NCI-H2227 treated with DMSO at 0.1 percent for 48 hours (cell line): ENCODE measurements at regions not wholly inside any gene's neighbourhood (a gene's known extent, or its start where the extent isn't known, plus 50 kb on each side); places are given as distances from the start of the nearest gene placed in this dataset.
A peak's percentile ranks its signal among the peaks of the same experiment; 100 is the strongest.
"Not testable (repeated sequence)": the region's sequence is repeated elsewhere in the genome, so short reads cannot be mapped to it uniquely, and the experiment has no call there.

ENCODE experiments used
- DNase-seq: peaks from one replicate; lab custom pipeline; 2025; lab: John Stamatoyannopoulos, UW

GRCh38 chr9:124125651-124125977 lies 114.0 kb downstream of the LHX2 start:
- no peak for DNase-seq

DNA sequence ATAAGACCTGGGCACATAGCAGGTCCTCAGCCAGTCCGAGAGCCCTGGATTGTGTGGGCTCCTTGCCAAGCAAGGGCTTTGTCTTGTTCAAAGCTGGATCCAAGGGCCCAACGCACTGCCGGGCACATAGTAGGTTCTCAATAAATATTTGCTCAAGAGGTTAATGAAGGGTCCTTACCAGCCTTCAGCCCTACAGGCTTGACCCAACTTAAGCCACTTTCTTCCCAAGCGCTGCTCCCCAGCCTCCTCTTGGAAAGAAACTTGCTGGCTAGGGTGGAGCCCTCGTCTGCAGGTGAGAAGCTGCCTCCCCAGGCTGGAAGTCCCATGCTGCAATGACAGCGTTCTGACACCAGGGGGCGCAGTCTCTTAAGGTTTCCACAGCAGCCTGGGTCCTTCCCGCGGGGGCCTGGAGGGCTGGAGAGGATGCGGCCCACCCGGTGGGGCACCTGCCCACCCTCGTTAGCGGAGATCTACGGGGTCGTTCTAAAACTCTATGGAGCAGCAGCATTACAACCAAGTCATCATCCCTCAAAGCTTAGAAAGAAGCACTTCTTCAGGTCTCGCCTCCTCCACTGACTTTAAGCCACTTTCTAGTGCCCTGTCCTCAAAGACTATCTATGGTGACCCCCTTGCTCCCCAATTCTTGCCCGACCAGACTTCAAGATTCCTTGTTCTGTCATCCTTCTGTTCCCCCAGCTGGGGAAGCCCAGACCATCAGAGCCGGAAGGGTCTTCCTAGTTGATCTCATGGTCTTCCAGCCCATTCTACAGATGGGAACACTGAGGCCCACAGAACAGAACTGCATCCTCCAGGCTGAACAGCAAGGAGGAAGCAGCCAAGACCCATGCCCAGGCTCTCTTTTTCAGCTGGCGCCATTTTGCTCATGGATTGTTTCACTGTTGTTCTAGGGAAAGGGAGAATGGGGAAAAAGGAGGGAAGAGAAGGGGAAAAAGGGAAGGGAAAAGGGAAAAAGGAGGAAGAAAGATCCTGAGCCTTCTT lies 115.4 kb downstream of the LHX2 start:
- DNase-seq: peak; percentile 29

- DNase-seq: no peak
Measured at GRCh38 chr9:124128568-124129166, 117.1 kb downstream of the LHX2 start.

DNA sequence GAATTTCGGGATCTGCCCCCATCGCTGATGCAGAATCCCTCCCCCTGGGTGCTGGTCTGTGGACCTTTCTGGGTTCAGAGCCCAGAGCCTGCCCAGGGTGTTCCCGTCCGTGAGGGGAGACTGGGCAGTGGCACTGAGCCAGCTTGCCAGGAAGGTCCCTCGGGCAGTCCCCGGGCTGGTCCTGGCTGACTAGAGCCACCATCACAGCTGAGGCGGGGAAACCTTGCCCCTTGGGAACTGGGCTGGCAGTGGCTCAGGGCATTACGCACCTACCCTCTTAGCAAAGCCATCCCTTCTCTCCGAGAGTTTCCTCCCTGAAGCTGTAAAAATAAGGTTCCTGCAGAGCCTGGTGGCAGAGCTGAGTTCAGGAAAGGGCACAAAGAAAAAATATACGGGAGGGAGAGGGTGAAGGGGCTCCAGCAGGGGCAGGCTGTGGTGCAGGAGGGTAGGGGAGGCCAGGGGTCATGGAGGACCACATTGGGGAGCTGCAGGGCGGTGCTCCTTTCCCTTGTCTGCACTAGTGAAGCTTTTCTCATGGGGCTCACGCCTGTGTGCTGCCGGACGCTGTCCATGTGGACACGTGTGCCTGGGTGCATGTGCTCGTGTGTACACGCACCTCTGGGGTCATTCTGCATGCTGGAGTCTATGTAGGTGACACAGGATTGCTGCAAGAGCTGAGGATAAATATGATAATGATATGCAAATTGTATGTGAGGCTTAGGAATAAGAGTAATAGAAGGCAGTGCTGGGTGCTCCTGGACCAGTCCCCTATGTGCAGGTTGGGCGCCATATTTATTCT lies 118.9 kb downstream of the LHX2 start:
- no peak for DNase-seq

GRCh38 chr9:124131518-124131917 lies 120.0 kb downstream of the LHX2 start:
- not testable (repeated sequence) for DNase-seq

- DNase-seq: peak; percentile 17
Measured at GRCh38 chr9:124132671-124133147, 121.1 kb downstream of the LHX2 start.

DNA sequence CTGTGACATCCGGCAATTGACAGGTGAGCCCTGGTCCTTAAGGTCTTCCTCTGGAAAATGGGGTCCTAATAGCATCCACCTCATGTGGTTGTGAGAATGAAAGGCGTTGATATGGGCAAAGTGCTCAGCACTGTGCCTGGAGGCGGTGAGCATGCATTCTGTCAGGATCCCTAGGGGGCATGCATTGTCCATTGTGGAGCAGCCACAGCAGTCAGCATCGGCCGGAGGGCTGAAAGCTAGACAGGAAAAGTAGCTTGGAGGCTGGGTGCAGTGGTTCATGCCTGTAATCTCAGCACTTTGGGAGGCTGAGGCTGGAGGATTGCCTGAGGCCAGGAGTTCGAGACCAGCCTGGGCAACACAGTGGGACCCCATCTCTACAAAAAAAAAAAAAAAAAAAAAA lies 122.2 kb downstream of the LHX2 start:
- DNase-seq: no peak

DNA sequence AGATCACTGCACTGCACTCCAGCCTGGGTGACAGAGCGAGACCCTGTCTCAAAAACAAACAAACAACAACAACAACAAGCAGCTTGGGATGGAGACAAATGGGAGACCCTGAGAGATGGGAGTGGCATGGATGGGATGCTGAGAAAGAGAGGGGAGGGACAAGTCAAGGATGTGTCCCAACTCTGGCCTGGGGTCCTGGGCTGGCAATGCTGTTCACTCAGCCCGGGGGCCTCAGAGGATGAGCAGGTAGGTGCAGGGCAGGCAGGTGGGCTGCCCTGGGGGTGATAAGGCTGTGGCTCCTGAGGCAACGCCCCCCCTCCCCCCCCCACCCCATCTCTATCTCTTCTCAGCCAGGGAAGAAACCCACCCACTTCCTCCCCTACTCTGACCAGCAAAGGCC lies 123.0 kb downstream of the LHX2 start:
- no peak for DNase-seq

DNA sequence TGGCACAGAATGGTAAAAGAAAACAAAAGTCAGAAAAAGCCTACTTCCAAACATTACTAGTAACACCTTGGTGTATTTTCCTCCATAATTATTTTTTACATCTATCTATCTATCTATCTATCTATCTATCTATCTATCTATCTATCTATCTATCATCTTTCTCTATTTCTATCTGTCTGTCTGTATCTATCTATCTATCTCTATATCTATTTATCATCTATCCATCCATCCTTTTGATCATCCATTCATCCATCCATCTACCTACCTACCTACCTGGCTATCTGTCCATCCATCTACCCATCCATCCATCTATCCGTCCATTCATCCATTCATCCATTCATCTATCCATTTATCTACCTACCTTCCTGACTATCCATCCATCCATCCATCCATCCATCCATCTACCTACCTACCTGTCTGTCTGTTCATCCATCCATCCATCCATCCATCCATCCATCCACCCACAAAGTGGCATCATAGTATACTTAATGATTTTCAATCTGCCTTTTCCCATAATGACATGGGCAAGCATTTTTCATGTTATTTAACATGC lies 121.9 kb upstream of the NEK6 start:
- DNase-seq: no peak

DNA sequence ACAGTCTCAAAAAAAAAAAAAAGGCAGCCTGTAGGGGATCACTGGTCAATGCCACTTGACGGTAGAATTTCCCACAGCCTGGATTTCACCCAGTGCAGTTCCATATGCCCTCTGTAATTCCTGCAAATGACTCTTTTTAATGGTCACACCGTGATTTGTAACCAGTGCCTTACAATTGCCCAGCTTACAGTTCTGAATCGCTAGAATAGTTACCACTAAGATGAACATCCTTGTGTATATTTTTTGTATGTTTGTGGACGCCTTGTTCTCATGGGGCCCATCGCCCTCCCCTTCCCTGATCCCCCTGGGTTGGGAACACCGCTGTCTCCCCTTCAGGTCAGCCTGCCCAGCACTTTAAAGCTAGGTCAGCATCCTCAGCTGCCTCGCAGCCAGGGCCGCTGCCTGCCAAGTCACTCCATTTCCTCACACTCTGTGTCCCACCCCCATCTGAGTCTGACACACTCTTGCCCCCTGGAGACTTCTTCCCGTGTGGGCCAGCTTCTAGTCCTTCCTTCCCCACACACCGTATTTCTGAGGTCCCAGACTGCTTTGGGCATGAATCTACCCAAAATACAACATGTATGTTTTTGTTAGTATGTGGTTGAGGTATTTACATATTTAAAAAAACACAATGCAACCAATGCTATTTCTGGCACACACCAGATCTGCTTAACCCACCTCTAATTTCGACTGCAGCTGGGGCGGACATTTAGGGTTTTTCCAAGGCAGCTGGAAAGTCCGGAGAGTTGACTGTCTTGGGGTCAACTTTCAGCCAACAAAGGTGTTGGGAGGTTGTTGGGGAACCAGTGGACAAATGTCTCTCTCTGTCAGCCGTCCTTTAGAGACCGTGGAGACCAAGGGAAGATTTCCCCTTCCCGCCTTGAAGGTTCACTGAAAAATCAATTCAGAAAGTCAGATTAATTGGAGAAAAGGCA lies 120.5 kb upstream of the NEK6 start:
- no peak for DNase-seq

DNA sequence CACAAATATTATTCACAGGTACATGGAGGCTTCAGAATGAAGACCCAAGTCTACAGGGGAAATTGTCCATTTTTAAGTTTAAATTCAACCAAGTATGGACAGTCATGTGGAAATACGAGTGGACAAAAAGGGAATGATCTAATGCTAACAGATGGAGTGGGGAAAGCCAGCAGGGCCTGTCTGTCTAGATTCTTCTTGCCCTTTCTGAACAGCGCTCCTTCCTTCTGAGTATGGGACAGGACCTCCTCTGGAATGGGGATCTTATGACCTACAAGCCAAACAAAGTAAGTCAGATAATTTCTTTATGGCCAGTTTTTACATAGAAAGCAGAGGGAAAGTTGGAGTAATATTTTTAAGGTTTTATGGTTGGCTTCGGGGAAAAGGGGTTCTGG lies 119.8 kb upstream of the NEK6 start:
- DNase-seq: no peak

DNA sequence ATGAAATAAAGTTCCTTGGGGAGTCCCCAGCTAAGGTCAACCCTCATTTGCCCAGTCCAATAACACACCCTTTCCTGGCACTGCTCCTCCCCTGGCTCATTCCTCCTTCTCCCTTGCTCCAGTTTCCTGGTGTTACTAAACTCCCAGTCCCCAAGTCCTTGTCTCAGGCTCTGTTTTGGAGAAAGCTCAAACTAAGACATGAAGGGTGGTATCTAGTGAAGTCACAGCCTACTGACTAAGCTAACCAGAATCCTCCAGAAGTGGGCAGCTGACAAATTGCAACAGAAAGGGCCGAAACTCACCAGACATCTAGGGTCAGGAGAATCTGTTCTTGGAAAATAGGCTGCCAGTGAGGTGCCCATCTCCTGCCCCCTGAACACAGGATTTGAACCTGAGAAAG lies 118.7 kb upstream of the NEK6 start:
- no peak for DNase-seq

- DNase-seq: no peak
Measured at GRCh38 chr9:124140941-124141568, 116.7 kb upstream of the NEK6 start.

GRCh38 chr9:124144561-124145123 lies 113.1 kb upstream of the NEK6 start:
- DNase-seq: not testable (repeated sequence)

DNA sequence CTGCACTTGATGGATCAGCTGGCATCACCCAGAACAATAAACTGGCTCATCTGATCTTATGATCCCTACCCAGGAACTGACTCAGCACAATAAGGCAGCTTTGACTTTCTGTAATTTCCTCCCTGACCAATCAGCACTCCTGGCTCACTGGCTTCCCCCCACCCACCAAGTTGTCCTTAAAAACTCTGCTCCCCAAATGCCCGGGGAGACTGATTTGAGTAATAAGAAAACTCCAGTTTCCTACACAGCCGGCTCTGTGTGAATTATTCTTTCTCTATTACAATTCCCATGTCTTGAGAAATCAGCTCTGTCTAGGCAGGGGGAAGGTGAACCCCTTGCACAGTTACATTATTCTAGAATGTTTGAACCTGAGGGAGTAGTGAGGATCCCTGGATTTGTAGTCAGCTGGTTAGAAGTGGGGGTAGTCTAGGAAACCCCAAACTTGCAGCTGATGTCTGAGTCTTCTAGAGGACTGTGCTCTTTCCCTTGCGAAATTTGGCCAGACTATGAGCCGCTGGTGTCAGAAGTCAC lies 111.7 kb upstream of the NEK6 start:
- no peak for DNase-seq

DNA sequence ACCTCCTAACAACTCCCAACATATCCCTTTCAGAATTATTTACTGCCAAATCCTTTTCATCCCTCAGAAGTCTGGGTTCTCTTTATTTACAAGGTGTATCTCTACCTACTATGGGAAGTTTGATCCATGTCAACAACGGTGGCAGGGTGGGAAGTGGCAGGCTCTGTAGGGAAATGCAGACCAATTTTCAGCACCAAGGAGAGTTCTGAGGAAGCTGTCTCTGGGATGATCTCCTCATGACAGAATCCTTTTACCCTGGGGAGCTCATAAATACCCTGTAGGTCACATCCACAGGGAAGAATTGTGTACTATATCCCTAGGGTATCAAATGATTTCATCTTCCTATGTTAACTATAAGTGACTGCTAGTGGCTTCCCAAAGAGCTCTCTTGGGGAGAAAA lies 107.8 kb upstream of the NEK6 start:
- no peak for DNase-seq

DNA sequence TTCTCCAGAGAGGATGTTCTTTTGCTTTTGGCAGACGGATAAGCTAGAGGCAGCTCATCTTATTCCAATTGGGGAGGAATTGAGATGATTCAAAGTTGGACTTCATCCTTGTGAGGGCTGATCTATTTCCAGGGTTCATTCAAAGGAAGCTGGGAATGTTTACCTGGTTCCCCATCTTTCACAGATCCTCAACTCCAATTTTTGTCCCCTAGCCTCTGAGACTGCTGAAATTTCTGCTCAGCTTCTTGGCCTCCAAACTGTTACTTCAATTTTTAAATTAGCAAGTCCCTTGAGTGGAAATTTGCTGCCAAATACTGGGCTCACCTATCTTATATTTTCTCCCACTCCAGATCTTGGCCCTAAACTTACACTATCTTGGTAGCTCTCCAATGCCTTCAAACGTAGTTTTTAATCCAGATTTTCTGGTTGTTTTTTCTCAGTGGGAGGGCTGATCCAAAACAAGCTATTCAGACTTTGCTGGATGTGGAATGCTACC lies 93.9 kb upstream of the NEK6 start:
- no peak for DNase-seq

DNA sequence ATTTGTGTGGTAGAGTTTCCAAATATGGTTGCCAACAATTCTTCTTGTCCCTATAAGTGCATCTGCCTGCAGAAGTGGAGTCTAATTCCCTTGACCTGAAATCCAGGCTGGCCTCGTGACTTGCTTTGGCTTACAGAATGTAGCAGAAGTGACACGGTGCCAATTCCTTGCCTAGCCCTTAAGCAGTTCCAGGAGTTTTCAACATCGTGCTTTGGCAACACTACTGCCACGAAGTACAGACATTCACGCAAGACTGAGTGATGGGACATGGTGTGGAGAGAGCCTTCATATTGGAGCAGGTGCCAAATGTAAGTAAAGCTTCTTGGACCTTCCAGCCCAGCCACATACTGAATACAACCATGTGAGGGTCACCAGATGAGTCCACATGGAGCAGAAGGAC lies 92.9 kb upstream of the NEK6 start:
- DNase-seq: no peak

- DNase-seq: no peak
Measured at GRCh38 chr9:124174433-124174832, 83.3 kb upstream of the NEK6 start.

- not testable (repeated sequence) for DNase-seq
Measured at GRCh38 chr9:124177522-124177921, 80.2 kb upstream of the NEK6 start.
